AG09309 (cell line): ENCODE measurements at regions not wholly inside any gene's neighbourhood (a gene's known extent, or its start where the extent isn't known, plus 50 kb on each side); places are given as distances from the start of the nearest gene placed in this dataset.

ENCODE experiments used
- DNase-seq: peaks from one replicate; pipeline ENCODE4 v3.0.0-alpha.2; 2010; ENCODE audit warnings: low read depth
- H3K4me3 ChIP-seq: 2 replicates; pipeline ENCODE4 v1.5.1; 2011; ENCODE audit warnings: mild to moderate bottlenecking, low read depth, low read length, moderate library complexity; ENCODE audit not compliant: control insufficient read depth
- TF ChIP-seq, protein P1 (sequence below): IDR thresholded peaks from 2 replicates; pipeline ENCODE4 v1.5.1; 2011; ENCODE audit warnings: mild to moderate bottlenecking, low read depth, low read length, inconsistent platforms; ENCODE audit not compliant: insufficient read depth, control insufficient read depth; ENCODE audit errors: missing control alignments

DNA sequence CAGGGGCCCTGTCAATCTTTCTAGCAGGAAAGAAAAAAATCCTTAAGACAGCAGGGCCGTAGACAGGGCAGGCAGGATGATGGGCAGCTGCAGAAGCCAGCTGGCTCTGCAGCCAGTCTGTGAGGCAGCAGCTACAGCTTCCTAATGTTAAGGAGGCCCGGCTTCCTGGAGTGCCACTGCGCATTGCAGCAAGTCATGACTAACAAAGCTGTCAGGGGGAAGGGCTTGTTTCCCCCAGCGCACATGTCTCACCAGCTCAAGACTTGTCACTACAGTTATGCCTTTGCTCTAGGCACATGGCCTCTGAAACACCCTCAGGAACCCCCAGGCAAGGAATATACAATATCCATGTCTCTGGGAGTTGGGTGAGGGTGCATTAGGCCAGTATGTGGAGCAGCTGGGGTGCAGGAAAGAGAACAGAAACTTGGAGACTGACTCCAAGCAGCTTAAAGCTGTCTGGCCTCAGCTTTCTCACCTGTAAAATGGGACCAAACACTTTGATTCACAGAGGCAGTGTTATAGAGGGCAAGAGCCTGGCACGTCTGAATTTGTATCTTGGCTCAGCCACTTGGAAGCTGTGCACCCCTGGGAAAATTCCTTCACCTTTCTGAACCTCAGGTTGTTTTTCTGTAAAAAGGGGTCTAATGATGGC lies 220.0 kb downstream of the HAPSTR1 start:
- TF ChIP-seq, protein P1, sequence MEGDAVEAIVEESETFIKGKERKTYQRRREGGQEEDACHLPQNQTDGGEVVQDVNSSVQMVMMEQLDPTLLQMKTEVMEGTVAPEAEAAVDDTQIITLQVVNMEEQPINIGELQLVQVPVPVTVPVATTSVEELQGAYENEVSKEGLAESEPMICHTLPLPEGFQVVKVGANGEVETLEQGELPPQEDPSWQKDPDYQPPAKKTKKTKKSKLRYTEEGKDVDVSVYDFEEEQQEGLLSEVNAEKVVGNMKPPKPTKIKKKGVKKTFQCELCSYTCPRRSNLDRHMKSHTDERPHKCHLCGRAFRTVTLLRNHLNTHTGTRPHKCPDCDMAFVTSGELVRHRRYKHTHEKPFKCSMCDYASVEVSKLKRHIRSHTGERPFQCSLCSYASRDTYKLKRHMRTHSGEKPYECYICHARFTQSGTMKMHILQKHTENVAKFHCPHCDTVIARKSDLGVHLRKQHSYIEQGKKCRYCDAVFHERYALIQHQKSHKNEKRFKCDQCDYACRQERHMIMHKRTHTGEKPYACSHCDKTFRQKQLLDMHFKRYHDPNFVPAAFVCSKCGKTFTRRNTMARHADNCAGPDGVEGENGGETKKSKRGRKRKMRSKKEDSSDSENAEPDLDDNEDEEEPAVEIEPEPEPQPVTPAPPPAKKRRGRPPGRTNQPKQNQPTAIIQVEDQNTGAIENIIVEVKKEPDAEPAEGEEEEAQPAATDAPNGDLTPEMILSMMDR, result no peak
- no peak overlapping the region for H3K4me3 ChIP-seq
- no peak for DNase-seq

DNA sequence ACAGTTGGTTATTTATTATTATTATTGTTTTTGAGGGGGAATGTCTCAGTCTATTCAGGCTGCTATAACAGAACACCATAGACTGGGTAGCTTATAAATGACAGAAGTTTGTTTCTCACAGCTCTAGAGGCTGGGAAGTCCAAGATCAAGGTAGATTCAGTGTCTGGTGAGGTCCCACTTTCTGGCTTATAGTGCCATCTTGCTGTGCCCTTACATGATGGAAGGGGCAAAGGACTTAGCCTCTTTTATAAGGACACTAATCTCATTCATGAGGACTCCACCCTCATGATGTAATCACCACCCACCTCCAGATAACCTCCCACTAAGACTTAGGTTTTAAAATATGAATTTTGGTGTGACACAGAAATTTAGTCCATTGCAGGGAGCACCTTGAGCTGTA lies 224.6 kb downstream of the HAPSTR1 start:
- TF ChIP-seq, protein P1, result no peak
- H3K4me3 ChIP-seq, result no peak overlapping the region
- no peak for DNase-seq

DNA sequence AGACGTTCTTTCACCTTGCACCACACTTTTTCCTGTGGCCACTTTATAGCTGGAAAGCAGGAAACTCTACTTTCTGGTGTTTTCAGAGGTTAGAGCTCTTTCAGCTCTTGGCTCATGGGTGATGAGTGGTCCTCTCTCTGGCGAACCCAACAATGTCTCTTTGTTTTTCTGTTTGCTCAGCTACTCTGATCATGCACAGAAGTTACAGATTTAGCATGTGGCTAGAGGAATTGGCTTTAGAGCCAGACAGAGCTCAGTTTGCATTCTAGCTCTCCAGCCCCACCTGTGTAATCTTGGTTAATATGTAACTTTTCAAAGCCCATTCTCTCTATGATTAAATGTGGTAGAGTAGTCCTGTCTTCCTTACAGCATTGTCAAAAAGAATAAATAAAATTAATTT lies 225.2 kb downstream of the HAPSTR1 start:
- no peak overlapping the region for H3K4me3 ChIP-seq
- TF ChIP-seq, protein P1, result no peak
- DNase-seq, result no peak

DNA sequence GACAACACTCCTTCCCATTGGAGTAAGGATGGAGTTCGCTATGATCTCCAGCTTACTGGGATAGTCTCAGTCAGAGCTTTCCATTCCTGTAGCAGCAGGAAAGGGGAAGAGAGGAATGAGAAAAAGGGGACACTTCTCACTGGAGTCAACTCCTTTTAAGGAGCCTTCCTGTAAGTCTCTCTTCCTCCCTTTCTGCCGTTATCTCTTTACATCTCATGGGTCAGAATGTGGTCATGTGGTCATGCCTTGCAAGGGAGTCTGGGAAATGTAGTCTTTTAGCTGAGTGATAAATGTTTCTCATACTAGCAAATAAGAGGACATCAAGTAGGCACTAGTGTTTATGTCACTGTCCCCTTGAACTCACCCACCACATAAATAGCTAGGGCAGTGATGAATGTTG lies 227.3 kb downstream of the HAPSTR1 start:
- no peak for DNase-seq
- no peak overlapping the region for H3K4me3 ChIP-seq
- TF ChIP-seq, protein P1, result no peak

DNA sequence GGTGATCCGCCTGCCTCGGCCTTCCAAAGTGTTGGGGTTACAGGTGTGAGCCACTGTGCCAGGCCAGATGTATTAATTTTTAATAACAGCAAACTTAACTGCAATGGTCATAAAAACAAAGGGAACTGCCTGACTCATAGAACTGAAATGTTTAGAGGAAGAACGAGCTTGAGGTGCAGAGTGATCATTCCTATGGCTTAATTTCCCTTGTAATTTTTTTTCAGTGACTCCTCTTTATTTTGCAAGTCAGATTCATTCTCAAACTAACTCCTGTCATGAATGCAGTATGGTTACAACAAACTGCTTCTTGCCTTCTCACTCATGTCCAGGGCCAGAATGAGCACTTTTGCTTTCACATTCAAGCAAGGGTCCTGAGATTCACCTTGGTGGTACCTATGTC lies 231.3 kb downstream of the HAPSTR1 start:
- no peak for DNase-seq
- TF ChIP-seq, protein P1, result no peak
- no peak overlapping the region for H3K4me3 ChIP-seq

DNA sequence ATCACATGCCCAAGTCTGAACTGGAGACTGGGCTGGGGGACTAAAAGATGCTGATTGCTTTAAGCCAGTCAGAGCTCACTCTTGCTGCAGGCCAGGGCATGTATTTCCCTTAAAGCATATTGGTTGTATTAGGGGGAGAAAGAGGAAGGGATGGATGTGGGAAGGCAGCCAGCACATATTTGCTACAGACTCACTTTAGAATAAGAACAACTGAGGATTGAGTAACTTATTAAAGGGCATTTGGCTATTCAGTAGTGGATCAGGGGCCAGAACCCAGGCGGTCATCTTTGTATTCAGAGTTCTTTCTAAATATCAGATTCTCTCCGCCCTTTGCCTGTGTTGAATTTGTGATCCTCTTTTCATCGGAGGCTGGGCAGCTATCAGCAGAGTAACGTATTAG lies 231.7 kb downstream of the HAPSTR1 start:
- H3K4me3 ChIP-seq, result no peak overlapping the region
- no peak for DNase-seq
- TF ChIP-seq, protein P1, result no peak
